H9 (cell line): ENCODE measurements at regions not wholly inside any gene's neighbourhood (a gene's known extent, or its start where the extent isn't known, plus 50 kb on each side); places are given as distances from the start of the nearest gene placed in this dataset.

Source experiments
- DNase-seq: peaks from one replicate; pipeline ENCODE4 v3.0.0-alpha.2; 2017
- H2AFZ ChIP-seq: one replicate; pipeline ENCODE4 v1.6.1; 2013; ENCODE audit warnings: mild to moderate bottlenecking, low read length, control low read depth, moderate library complexity
- H2AK5ac ChIP-seq: 2 replicates; pipeline ENCODE4 v1.6.1; 2013; ENCODE audit warnings: low read length, control low read depth, mixed read lengths; ENCODE audit not compliant: insufficient read length
- H2BK120ac ChIP-seq: one replicate; pipeline ENCODE4 v1.6.1; 2013; ENCODE audit warnings: low read depth, mild to moderate bottlenecking, low read length, control low read depth, inconsistent platforms; ENCODE audit not compliant: poor library complexity, severe bottlenecking
- H2BK12ac ChIP-seq: 2 replicates; pipeline ENCODE4 v1.6.1; 2013; ENCODE audit warnings: low read length, control low read depth, mixed read lengths, low read depth; ENCODE audit not compliant: insufficient read length
- H2BK15ac ChIP-seq: 2 replicates; pipeline ENCODE4 v1.6.1; 2013; ENCODE audit warnings: low read depth, low read length, control low read depth
- H2BK20ac ChIP-seq: one replicate; pipeline ENCODE4 v1.6.1; 2013; ENCODE audit warnings: low read depth, mild to moderate bottlenecking, low read length, control low read depth, inconsistent platforms; ENCODE audit not compliant: poor library complexity, severe bottlenecking
- H2BK5ac ChIP-seq: 2 replicates; pipeline ENCODE4 v1.6.1; 2013; ENCODE audit warnings: low read length, control low read depth, mixed read lengths; ENCODE audit not compliant: insufficient read length
- H3K14ac ChIP-seq: 2 replicates; pipeline ENCODE4 v1.6.1; 2013; ENCODE audit warnings: low read length, control low read depth; ENCODE audit not compliant: insufficient read depth
- H3K18ac ChIP-seq: 2 replicates; pipeline ENCODE4 v1.6.1; 2013; ENCODE audit warnings: low read depth, mild to moderate bottlenecking, mixed read lengths, low read length, control low read depth; ENCODE audit not compliant: insufficient read length
- H3K23ac ChIP-seq: 2 replicates; pipeline ENCODE4 v1.6.1; 2013; ENCODE audit warnings: low read length, control low read depth, mixed read lengths, low read depth; ENCODE audit not compliant: insufficient read length
- H3K23me2 ChIP-seq: 2 replicates; pipeline ENCODE4 v1.6.1; 2013; ENCODE audit warnings: low read depth, mild to moderate bottlenecking, mixed read lengths, low read length, control low read depth; ENCODE audit not compliant: insufficient read length, poor library complexity, severe bottlenecking
- H3K27ac ChIP-seq: 2 replicates; pipeline ENCODE4 v1.5.1; 2013; ENCODE audit warnings: low read length, control low read depth, mixed read lengths, low read depth; ENCODE audit not compliant: insufficient read length
- H3K27me3 ChIP-seq: 2 replicates; pipeline ENCODE4 v1.6.1; 2013; ENCODE audit warnings: low read length, control low read depth, inconsistent platforms; ENCODE audit not compliant: insufficient read depth
- H3K4ac ChIP-seq: 2 replicates; pipeline ENCODE4 v1.6.1; 2013; ENCODE audit warnings: low read depth, mild to moderate bottlenecking, control low read depth, inconsistent platforms, low read length, moderate library complexity
- H3K4me1 ChIP-seq: 2 replicates; pipeline ENCODE4 v1.6.1; 2013; ENCODE audit warnings: low read length, control low read depth, inconsistent platforms; ENCODE audit not compliant: insufficient read depth
- H3K4me2 ChIP-seq: 2 replicates; pipeline ENCODE4 v1.6.1; 2013; ENCODE audit warnings: low read length, control low read depth, mixed read lengths; ENCODE audit not compliant: insufficient read length, insufficient read depth
- H3K56ac ChIP-seq: 2 replicates; pipeline ENCODE4 v1.6.1; 2013; ENCODE audit warnings: low read depth, mild to moderate bottlenecking, mixed read lengths, low read length, control low read depth; ENCODE audit not compliant: insufficient read length
- H3K79me1 ChIP-seq: 2 replicates; pipeline ENCODE4 v1.6.1; 2013; ENCODE audit warnings: low read depth, mild to moderate bottlenecking, moderate library complexity, low read length, control low read depth, inconsistent platforms; ENCODE audit not compliant: insufficient read depth, poor library complexity, severe bottlenecking
- H3K79me2 ChIP-seq: 2 replicates; pipeline ENCODE4 v1.6.1; 2013; ENCODE audit warnings: low read length, control low read depth, inconsistent platforms; ENCODE audit not compliant: insufficient read depth
- H3K9ac ChIP-seq: 2 replicates; pipeline ENCODE4 v1.6.1; 2013; ENCODE audit warnings: low read length, control low read depth, mixed read lengths; ENCODE audit not compliant: insufficient read length; ENCODE audit errors: extremely low read depth
- H3K9me3 ChIP-seq: one replicate; pipeline ENCODE4 v1.6.1; 2013; ENCODE audit warnings: low read depth, low read length, inconsistent platforms; ENCODE audit not compliant: control insufficient read depth
- H3T11ph ChIP-seq: one replicate; pipeline ENCODE4 v1.6.1; 2013; ENCODE audit warnings: mild to moderate bottlenecking, low read length, control low read depth, inconsistent platforms
- H4K20me1 ChIP-seq: one replicate; pipeline ENCODE4 v1.6.1; 2013; ENCODE audit not compliant: control insufficient read depth, insufficient read length, insufficient read depth
- H4K5ac ChIP-seq: 2 replicates; pipeline ENCODE4 v1.6.1; 2013; ENCODE audit warnings: low read depth, mild to moderate bottlenecking, mixed read lengths, low read length, control low read depth; ENCODE audit not compliant: insufficient read length
- H4K8ac ChIP-seq: replicated peaks from 2 replicates; pipeline ENCODE4 v1.6.1; 2013; ENCODE audit warnings: low read length, control low read depth, mixed read lengths, low read depth; ENCODE audit not compliant: insufficient read length
- H4K91ac ChIP-seq: 2 replicates; pipeline ENCODE4 v1.6.1; 2013; ENCODE audit warnings: low read depth, mild to moderate bottlenecking, moderate library complexity, mixed read lengths, low read length, control low read depth; ENCODE audit not compliant: insufficient read length
- H3K27ac Mint-ChIP-seq, 3 experiments: 2 replicates in 2 of 3; 3 replicates in 1 of 3; pipeline ENCODE4 v1.8.0; 2020 to 2021; ENCODE audit warnings: mixed read lengths in 3 of 3, mild to moderate bottlenecking in 1 of 3, moderate library complexity in 1 of 3
- H3K27me3 Mint-ChIP-seq: 2 replicates; pipeline ENCODE4 v1.8.0; 2021; ENCODE audit warnings: low read depth, mild to moderate bottlenecking, moderate library complexity, mixed read lengths
- H3K36me3 Mint-ChIP-seq, 3 experiments: 2 replicates in 2 of 3; 3 replicates in 1 of 3; pipeline ENCODE4 v1.8.0; 2020 to 2021; ENCODE audit warnings: low read depth in 3 of 3, mixed read lengths in 3 of 3; ENCODE audit not compliant: insufficient read depth in 1 of 3
- H3K4me1 Mint-ChIP-seq, 2 experiments: 2 replicates each; pipeline ENCODE4 v1.8.0; 2020; ENCODE audit warnings: mixed read lengths in 2 of 2
- H3K4me3 Mint-ChIP-seq, 2 experiments: 2 replicates in 1 of 2; 3 replicates in 1 of 2; pipeline ENCODE4 v1.8.0; 2020 to 2021; ENCODE audit warnings: mild to moderate bottlenecking in 2 of 2, mixed read lengths in 2 of 2, moderate library complexity in 1 of 2
- H3K9me3 Mint-ChIP-seq, 2 experiments: 2 replicates in 1 of 2; 3 replicates in 1 of 2; pipeline ENCODE4 v1.8.0; 2020; ENCODE audit warnings: mild to moderate bottlenecking in 2 of 2, mixed read lengths in 2 of 2, moderate library complexity in 1 of 2
- WGBS: extraction: QIAGEN DNeasy Blood & Tissue Kit; methylation state at CpG from one replicate; pipeline ENCODE4 v1.1.7; 2013; ENCODE audit warnings: missing lambda C conversion rate, low lambda C conversion rate, mixed read lengths; ENCODE audit not compliant: insufficient read length; ENCODE audit errors: extremely low coverage; 5-methylcytosine and 5-hydroxymethylcytosine counted together
- TF ChIP-seq, protein P1 (sequence below): fragments of 200-600 bp; sonication (generic); conservative IDR thresholded peaks from 3 replicates; pipeline ENCODE4 v1.8.0; 2021; ENCODE audit warnings: antibody characterized with exemption, mild to moderate bottlenecking

GRCh38 chr20:11843289-11843688 is 74.4 kb upstream of the BTBD3 start:
- H2BK20ac ChIP-seq, result no peak overlapping the region
- H3K27me3 ChIP-seq, result no peaks in the 10 kb centered on the region
- H3K18ac ChIP-seq, result no peak overlapping the region
- no peaks in the 10 kb centered on the region for H3K23me2 ChIP-seq
- no peak overlapping the region for H3K4me2 ChIP-seq
- no peak overlapping the region for H2AFZ ChIP-seq
- H2BK5ac ChIP-seq, result no peak overlapping the region
- no CpG with 5 or more reads among the region's 1 CpG for WGBS
- no peak overlapping the region for H3K4ac ChIP-seq
- H4K8ac ChIP-seq, result no peak overlapping the region
- H2AK5ac ChIP-seq, result no peak overlapping the region
- H2BK120ac ChIP-seq, result no peak overlapping the region
- Mint-ChIP-seq H3K27me3 (peaks cover 3% of the 10 kb centered on the region; the same call in 1 of the 2 replicates), H3K27ac (no peak overlapping the region), H3K4me1 (no peaks in the 10 kb centered on the region), H3K36me3 (no peaks in the 10 kb centered on the region; a peak in 1 of 7 replicates), H3K9me3 (no peaks in the 10 kb centered on the region), H3K4me3 (no peak overlapping the region)
- H3K9me3 ChIP-seq, result no peaks in the 10 kb centered on the region
- TF ChIP-seq, protein P1, sequence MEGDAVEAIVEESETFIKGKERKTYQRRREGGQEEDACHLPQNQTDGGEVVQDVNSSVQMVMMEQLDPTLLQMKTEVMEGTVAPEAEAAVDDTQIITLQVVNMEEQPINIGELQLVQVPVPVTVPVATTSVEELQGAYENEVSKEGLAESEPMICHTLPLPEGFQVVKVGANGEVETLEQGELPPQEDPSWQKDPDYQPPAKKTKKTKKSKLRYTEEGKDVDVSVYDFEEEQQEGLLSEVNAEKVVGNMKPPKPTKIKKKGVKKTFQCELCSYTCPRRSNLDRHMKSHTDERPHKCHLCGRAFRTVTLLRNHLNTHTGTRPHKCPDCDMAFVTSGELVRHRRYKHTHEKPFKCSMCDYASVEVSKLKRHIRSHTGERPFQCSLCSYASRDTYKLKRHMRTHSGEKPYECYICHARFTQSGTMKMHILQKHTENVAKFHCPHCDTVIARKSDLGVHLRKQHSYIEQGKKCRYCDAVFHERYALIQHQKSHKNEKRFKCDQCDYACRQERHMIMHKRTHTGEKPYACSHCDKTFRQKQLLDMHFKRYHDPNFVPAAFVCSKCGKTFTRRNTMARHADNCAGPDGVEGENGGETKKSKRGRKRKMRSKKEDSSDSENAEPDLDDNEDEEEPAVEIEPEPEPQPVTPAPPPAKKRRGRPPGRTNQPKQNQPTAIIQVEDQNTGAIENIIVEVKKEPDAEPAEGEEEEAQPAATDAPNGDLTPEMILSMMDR, result no peak
- no peaks in the 10 kb centered on the region for H4K20me1 ChIP-seq
- no peak overlapping the region for H4K5ac ChIP-seq
- no peak overlapping the region for H3K9ac ChIP-seq
- H4K91ac ChIP-seq, result no peak overlapping the region
- no peak overlapping the region for H3K27ac ChIP-seq
- H3K23ac ChIP-seq, result no peak overlapping the region
- H3K79me2 ChIP-seq, result no peaks in the 10 kb centered on the region
- H3K4me1 ChIP-seq, result no peaks in the 10 kb centered on the region
- no peak for DNase-seq
- no peaks in the 10 kb centered on the region for H3K79me1 ChIP-seq
- no peak overlapping the region for H3T11ph ChIP-seq
- no peak overlapping the region for H3K56ac ChIP-seq
- H3K14ac ChIP-seq, result no peak overlapping the region
- no peak overlapping the region for H2BK15ac ChIP-seq
- H2BK12ac ChIP-seq, result no peak overlapping the region
